Astrocyte (in vitro differentiated cells and primary cell): ENCODE measurements at regions not wholly inside any gene's neighbourhood (a gene's known extent, or its start where the extent isn't known, plus 50 kb on each side); places are given as distances from the start of the nearest gene placed in this dataset.

Experiments used
- DNase-seq: peaks from one replicate; pipeline ENCODE4 v3.0.0-alpha.2; 2010; ENCODE audit warnings: low read depth
- FAIRE-seq: peaks from 2 replicates; lab custom pipeline; 2011; peaks lifted over from hg19 to GRCh38; lab: Jason Lieb, UNC
- H2AFZ ChIP-seq: 2 replicates; pipeline ENCODE4 v1.6.0; 2012; ENCODE audit warnings: low read depth, low read length, inconsistent platforms
- H3K27ac ChIP-seq: 2 replicates; pipeline ENCODE4 v1.5.1; 2011; ENCODE audit warnings: low read depth, low read length, inconsistent platforms
- H3K27me3 ChIP-seq: 2 replicates; pipeline ENCODE4 v1.6.0; 2011; ENCODE audit warnings: low read length, inconsistent platforms; ENCODE audit not compliant: insufficient read depth
- H3K36me3 ChIP-seq: 2 replicates; pipeline ENCODE4 v1.5.1; 2011; ENCODE audit warnings: low read length, inconsistent platforms; ENCODE audit not compliant: insufficient read depth
- H3K4me1 ChIP-seq: 2 replicates; pipeline ENCODE4 v1.5.1; 2011; ENCODE audit warnings: low read length, inconsistent platforms; ENCODE audit not compliant: insufficient read depth
- H3K4me2 ChIP-seq: 2 replicates; pipeline ENCODE4 v1.6.0; 2012; ENCODE audit warnings: low read length, inconsistent platforms
- H3K4me3 ChIP-seq: 2 replicates; pipeline ENCODE4 v1.5.1; 2011; ENCODE audit warnings: low read depth, mild to moderate bottlenecking, low read length, inconsistent platforms; ENCODE audit not compliant: insufficient read depth
- H3K79me2 ChIP-seq: 2 replicates; pipeline ENCODE4 v1.6.0; 2012; ENCODE audit warnings: mild to moderate bottlenecking, low read length, inconsistent platforms; ENCODE audit not compliant: insufficient read depth
- H3K9ac ChIP-seq: 2 replicates; pipeline ENCODE4 v1.6.0; 2012; ENCODE audit warnings: mild to moderate bottlenecking, low read length, inconsistent platforms
- H3K9me3 ChIP-seq: 2 replicates; pipeline ENCODE4 v1.5.1; 2012; ENCODE audit warnings: low read depth, mild to moderate bottlenecking, low read length, inconsistent platforms; ENCODE audit not compliant: insufficient read depth
- H4K20me1 ChIP-seq: 2 replicates; pipeline ENCODE4 v1.6.0; 2012; ENCODE audit warnings: low read length, inconsistent platforms; ENCODE audit not compliant: insufficient read depth
- H3K27ac Mint-ChIP-seq: one replicate; pipeline ENCODE4 v1.8.0; 2021; ENCODE audit warnings: mild to moderate bottlenecking, mixed read lengths; ENCODE audit not compliant: unreplicated experiment
- H3K27me3 Mint-ChIP-seq: one replicate; pipeline ENCODE4 v1.8.0; 2021; ENCODE audit warnings: low read depth, mixed read lengths; ENCODE audit not compliant: unreplicated experiment
- H3K36me3 Mint-ChIP-seq: one replicate; pipeline ENCODE4 v1.8.0; 2021; ENCODE audit warnings: low read depth, mixed read lengths; ENCODE audit not compliant: unreplicated experiment
- H3K4me1 Mint-ChIP-seq: one replicate; pipeline ENCODE4 v1.8.0; 2021; ENCODE audit warnings: low read depth, mixed read lengths; ENCODE audit not compliant: unreplicated experiment
- H3K4me3 Mint-ChIP-seq: one replicate; pipeline ENCODE4 v1.8.0; 2021; ENCODE audit warnings: mild to moderate bottlenecking, moderate library complexity, mixed read lengths; ENCODE audit not compliant: unreplicated experiment
- H3K9me3 Mint-ChIP-seq: one replicate; pipeline ENCODE4 v1.8.0; 2021; ENCODE audit warnings: mild to moderate bottlenecking, mixed read lengths; ENCODE audit not compliant: unreplicated experiment
- EZH2 ChIP-seq: IDR thresholded peaks from 2 replicates; pipeline ENCODE4 v1.6.1; 2012; ENCODE audit warnings: mild to moderate bottlenecking, low read length, inconsistent platforms; ENCODE audit not compliant: insufficient read depth
- TF ChIP-seq, protein P1 (sequence below): IDR thresholded peaks from 2 replicates; pipeline ENCODE4 v1.5.1; 2011; ENCODE audit warnings: low read depth, mild to moderate bottlenecking, inconsistent platforms, low read length, moderate library complexity; ENCODE audit not compliant: insufficient read depth

DNA sequence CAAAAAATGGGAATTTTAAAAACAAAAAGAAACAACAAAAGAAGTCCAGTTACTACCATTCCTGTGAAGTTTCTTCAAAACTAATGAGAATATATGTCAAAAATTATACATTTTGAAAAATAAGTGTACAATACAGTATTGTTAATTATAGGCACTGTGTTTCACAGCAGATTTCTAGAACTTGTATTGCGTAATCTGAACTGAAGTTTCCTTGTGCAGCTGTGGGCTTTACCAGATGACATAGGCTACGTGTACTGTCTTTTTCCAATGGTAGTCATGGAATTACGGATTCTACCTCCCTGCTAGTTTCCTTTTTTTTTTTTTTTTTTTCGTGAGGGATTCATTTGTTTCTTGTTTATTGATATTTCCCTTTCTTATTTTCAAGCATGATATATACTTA, 113.8 kb upstream of the GABRA2 start:
- no peaks in the 10 kb centered on the region for H3K36me3 Mint-ChIP-seq
- Histone ChIP-seq H3K4me3 (no peak overlapping the region), H2AFZ (no peak overlapping the region), H3K9ac (no peak overlapping the region), H3K4me2 (no peak overlapping the region), H4K20me1 (no peaks in the 10 kb centered on the region), H3K27ac (no peak overlapping the region), H3K4me1 (no peaks in the 10 kb centered on the region), H3K79me2 (no peaks in the 10 kb centered on the region), H3K36me3 (no peaks in the 10 kb centered on the region), H3K27me3 (no peaks in the 10 kb centered on the region), H3K9me3 (no peaks in the 10 kb centered on the region)
- no peak for FAIRE-seq
- TF ChIP-seq, protein P1, sequence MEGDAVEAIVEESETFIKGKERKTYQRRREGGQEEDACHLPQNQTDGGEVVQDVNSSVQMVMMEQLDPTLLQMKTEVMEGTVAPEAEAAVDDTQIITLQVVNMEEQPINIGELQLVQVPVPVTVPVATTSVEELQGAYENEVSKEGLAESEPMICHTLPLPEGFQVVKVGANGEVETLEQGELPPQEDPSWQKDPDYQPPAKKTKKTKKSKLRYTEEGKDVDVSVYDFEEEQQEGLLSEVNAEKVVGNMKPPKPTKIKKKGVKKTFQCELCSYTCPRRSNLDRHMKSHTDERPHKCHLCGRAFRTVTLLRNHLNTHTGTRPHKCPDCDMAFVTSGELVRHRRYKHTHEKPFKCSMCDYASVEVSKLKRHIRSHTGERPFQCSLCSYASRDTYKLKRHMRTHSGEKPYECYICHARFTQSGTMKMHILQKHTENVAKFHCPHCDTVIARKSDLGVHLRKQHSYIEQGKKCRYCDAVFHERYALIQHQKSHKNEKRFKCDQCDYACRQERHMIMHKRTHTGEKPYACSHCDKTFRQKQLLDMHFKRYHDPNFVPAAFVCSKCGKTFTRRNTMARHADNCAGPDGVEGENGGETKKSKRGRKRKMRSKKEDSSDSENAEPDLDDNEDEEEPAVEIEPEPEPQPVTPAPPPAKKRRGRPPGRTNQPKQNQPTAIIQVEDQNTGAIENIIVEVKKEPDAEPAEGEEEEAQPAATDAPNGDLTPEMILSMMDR: no peak
- no peak for TF ChIP-seq EZH2
- H3K9me3 Mint-ChIP-seq: no peaks in the 10 kb centered on the region
- H3K27ac Mint-ChIP-seq: no peak overlapping the region
- H3K27me3 Mint-ChIP-seq: no peaks in the 10 kb centered on the region
- no peak for DNase-seq
- H3K4me3 Mint-ChIP-seq: no peak overlapping the region
- H3K4me1 Mint-ChIP-seq: no peaks in the 10 kb centered on the region

DNA sequence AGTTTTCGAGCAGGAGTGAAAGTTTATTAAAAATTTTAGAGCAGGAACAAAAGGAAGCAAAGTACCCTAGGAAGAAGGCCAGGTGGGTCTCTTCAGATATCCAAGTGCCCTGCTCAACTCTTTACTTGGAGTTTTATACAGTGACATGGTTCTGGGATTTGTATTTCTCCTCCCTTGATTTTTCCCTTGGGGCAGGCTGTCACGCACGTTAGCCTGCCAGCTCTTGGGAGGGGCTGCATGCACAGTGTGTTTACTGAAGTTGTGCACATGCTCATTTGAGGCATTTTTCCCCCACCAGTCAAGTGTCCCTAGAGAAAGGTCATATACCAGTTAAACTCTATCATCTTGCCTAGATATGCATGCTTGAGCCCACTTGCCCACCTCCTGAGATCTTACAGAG, 102.5 kb upstream of the GABRA2 start:
- Mint-ChIP-seq H3K27me3 (no peaks in the 10 kb centered on the region), H3K4me3 (no peak overlapping the region), H3K27ac (no peak overlapping the region), H3K36me3 (no peaks in the 10 kb centered on the region), H3K9me3 (peaks cover 7% of the 10 kb centered on the region), H3K4me1 (no peaks in the 10 kb centered on the region)
- no peak overlapping the region for H3K4me2 ChIP-seq
- H4K20me1 ChIP-seq: no peaks in the 10 kb centered on the region
- H3K9me3 ChIP-seq: no peaks in the 10 kb centered on the region
- no peak overlapping the region for H3K9ac ChIP-seq
- DNase-seq: no peak
- H3K4me3 ChIP-seq: no peak overlapping the region
- no peaks in the 10 kb centered on the region for H3K27me3 ChIP-seq
- no peak overlapping the region for H2AFZ ChIP-seq
- H3K79me2 ChIP-seq: no peaks in the 10 kb centered on the region
- H3K36me3 ChIP-seq: no peaks in the 10 kb centered on the region
- no peak for FAIRE-seq
- no peaks in the 10 kb centered on the region for H3K4me1 ChIP-seq
- no peak overlapping the region for H3K27ac ChIP-seq
- TF ChIP-seq, protein P1: no peak

DNA sequence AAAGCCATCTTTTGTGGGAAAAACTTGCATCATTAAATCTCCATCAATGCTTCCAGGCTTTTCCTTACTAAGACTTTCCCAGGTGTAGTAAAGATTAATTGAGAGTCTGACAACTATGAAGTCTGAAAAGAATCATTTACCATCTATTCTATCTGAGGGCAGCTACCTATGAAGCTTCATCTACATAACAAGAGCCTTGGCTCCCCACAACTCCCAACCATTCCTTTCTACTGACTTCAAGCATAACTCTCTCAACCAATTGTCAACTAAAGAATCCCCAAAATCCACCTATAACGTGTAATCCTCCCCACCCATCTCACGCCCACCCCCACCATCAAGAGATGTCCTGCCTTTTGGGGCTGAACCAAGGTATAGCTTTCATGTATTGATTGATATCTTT, 101.5 kb upstream of the GABRA2 start:
- no peak overlapping the region for H3K4me2 ChIP-seq
- H3K9me3 ChIP-seq: no peaks in the 10 kb centered on the region
- Mint-ChIP-seq H3K36me3 (no peaks in the 10 kb centered on the region), H3K9me3 (peaks cover 7% of the 10 kb centered on the region), H3K27ac (no peak overlapping the region), H3K4me3 (no peak overlapping the region), H3K27me3 (no peaks in the 10 kb centered on the region), H3K4me1 (no peaks in the 10 kb centered on the region)
- H3K27me3 ChIP-seq: no peaks in the 10 kb centered on the region
- no peak for DNase-seq
- no peaks in the 10 kb centered on the region for H3K36me3 ChIP-seq
- no peaks in the 10 kb centered on the region for H4K20me1 ChIP-seq
- no peak overlapping the region for H3K27ac ChIP-seq
- H2AFZ ChIP-seq: no peak overlapping the region
- H3K4me1 ChIP-seq: no peaks in the 10 kb centered on the region
- no peak for TF ChIP-seq EZH2
- TF ChIP-seq, protein P1: no peak
- no peaks in the 10 kb centered on the region for H3K79me2 ChIP-seq
- H3K9ac ChIP-seq: no peak overlapping the region
- FAIRE-seq: no peak
- no peak overlapping the region for H3K4me3 ChIP-seq
